Lower leg skin (tissue), 3 donors: ENCODE measurements at regions not wholly inside any gene's neighbourhood (a gene's known extent, or its start where the extent isn't known, plus 50 kb on each side); places are given as distances from the start of the nearest gene placed in this dataset.

ENCODE experiments used
- POLR2A ChIP-seq, 2 donors: fragments of 450-650 bp; IDR thresholded peaks; one replicate each; pipeline ENCODE4 v1.6.1; 2016 to 2017; ENCODE audit warnings: antibody characterized with exemption in 2 of 2, mild to moderate bottlenecking in 1 of 2, moderate library complexity in 1 of 2
- TF ChIP-seq, protein P1 (sequence below), 3 donors: fragments of 450-650 bp; IDR thresholded peaks; one replicate each; pipeline ENCODE4 v1.5.1; 2016; ENCODE audit warnings: antibody characterized with exemption in 3 of 3, mild to moderate bottlenecking in 3 of 3, moderate library complexity in 2 of 3

- TF ChIP-seq, protein P1, sequence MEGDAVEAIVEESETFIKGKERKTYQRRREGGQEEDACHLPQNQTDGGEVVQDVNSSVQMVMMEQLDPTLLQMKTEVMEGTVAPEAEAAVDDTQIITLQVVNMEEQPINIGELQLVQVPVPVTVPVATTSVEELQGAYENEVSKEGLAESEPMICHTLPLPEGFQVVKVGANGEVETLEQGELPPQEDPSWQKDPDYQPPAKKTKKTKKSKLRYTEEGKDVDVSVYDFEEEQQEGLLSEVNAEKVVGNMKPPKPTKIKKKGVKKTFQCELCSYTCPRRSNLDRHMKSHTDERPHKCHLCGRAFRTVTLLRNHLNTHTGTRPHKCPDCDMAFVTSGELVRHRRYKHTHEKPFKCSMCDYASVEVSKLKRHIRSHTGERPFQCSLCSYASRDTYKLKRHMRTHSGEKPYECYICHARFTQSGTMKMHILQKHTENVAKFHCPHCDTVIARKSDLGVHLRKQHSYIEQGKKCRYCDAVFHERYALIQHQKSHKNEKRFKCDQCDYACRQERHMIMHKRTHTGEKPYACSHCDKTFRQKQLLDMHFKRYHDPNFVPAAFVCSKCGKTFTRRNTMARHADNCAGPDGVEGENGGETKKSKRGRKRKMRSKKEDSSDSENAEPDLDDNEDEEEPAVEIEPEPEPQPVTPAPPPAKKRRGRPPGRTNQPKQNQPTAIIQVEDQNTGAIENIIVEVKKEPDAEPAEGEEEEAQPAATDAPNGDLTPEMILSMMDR (IDR thresholded peaks at IDR 0.05): no peak
- TF ChIP-seq POLR2A (IDR thresholded peaks at IDR 0.05): no peak
Observed at GRCh38 chr6:14713008-14713960, 532.6 kb upstream of the JARID2 start.
